ENCODE measurements at regions not wholly inside any gene's neighbourhood (a gene's known extent, or its start where the extent isn't known, plus 50 kb on each side); places are given as distances from the start of the nearest gene placed in this dataset.

GRCh38 chr2:62319070-62319469 lies 123.2 kb downstream of the B3GNT2 start:
- Histone ChIP-seq H3K36me3 (ENCODE audit: control insufficient read depth, insufficient read depth, low read length) (no peaks in the 10 kb centered on the region), H3K9ac (ENCODE audit: insufficient read depth, low read length) (no peak overlapping the region), H3K79me2 (ENCODE audit: control insufficient read depth, insufficient read depth, low read length) (no peaks in the 10 kb centered on the region), H4K20me1 (ENCODE audit: control insufficient read depth, extremely low read depth, insufficient read depth, low read length) (no peaks in the 10 kb centered on the region), H2AFZ (ENCODE audit: low read length) (no peak overlapping the region), H3K4me1 (ENCODE audit: control insufficient read depth, extremely low read depth, insufficient read depth, low read length) (no peaks in the 10 kb centered on the region), H3K4me2 (ENCODE audit: extremely low read depth, insufficient read depth, low read length) (no peak overlapping the region), H3K4me3 (replicated peaks in 1 of 4; ENCODE audit: control extremely low read depth in 1 of 4, insufficient read depth in 1 of 4, low read depth in 3 of 4, low read length in 4 of 4) (no peak overlapping the region), H3K9me3 (ENCODE audit: control insufficient read depth, insufficient read depth, low read depth, low read length) (no peaks in the 10 kb centered on the region), H3K27me3 (ENCODE audit: control insufficient read depth, insufficient read depth, low read length) (no peaks in the 10 kb centered on the region), H3K27ac (ENCODE audit: insufficient read depth, low read length) (no peak overlapping the region)
- DNase-seq (ENCODE audit: low read depth in 2 of 2), result no peak
- no peak for TF ChIP-seq EZH2 (IDR thresholded peaks at IDR 0.05; ENCODE audit: low read length, missing control alignments)
- TF ChIP-seq, protein P1, sequence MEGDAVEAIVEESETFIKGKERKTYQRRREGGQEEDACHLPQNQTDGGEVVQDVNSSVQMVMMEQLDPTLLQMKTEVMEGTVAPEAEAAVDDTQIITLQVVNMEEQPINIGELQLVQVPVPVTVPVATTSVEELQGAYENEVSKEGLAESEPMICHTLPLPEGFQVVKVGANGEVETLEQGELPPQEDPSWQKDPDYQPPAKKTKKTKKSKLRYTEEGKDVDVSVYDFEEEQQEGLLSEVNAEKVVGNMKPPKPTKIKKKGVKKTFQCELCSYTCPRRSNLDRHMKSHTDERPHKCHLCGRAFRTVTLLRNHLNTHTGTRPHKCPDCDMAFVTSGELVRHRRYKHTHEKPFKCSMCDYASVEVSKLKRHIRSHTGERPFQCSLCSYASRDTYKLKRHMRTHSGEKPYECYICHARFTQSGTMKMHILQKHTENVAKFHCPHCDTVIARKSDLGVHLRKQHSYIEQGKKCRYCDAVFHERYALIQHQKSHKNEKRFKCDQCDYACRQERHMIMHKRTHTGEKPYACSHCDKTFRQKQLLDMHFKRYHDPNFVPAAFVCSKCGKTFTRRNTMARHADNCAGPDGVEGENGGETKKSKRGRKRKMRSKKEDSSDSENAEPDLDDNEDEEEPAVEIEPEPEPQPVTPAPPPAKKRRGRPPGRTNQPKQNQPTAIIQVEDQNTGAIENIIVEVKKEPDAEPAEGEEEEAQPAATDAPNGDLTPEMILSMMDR (conservative IDR thresholded peaks at IDR 0.05 in 1 of 2, IDR thresholded peaks at IDR 0.05 in 1 of 2; ENCODE audit: low read depth in 1 of 2, low read length in 2 of 2), result no peak

DNA sequence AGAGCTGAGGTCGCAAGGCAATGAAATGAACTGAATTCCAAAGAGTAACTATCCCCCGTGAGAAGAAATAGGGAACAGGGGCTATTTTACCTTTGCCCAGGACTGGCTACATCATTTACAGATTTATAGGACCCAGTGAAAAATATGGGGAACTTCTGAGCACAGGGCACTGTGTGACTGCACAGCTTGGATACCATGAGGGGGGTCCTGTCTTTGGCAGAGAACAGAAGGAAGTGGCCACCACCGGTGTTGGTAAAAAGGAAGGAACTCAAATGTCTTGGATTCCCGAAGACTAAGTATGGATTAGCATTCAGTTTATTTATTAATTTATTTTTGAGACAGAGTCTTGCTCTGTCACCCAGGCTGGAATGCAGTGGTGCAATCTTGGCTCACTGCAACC lies 119.6 kb downstream of the B3GNT2 start:
- Histone ChIP-seq H3K9ac (ENCODE audit: insufficient read depth, low read length) (no peak overlapping the region), H3K4me3 (replicated peaks in 1 of 4; ENCODE audit: control extremely low read depth in 1 of 4, insufficient read depth in 1 of 4, low read depth in 3 of 4, low read length in 4 of 4) (no peak overlapping the region), H2AFZ (ENCODE audit: low read length) (no peak overlapping the region), H3K79me2 (ENCODE audit: control insufficient read depth, insufficient read depth, low read length) (no peaks in the 10 kb centered on the region), H3K27ac (ENCODE audit: insufficient read depth, low read length) (no peak overlapping the region), H3K4me2 (ENCODE audit: extremely low read depth, insufficient read depth, low read length) (no peak overlapping the region), H3K4me1 (ENCODE audit: control insufficient read depth, extremely low read depth, insufficient read depth, low read length) (no peaks in the 10 kb centered on the region), H3K27me3 (ENCODE audit: control insufficient read depth, insufficient read depth, low read length) (no peaks in the 10 kb centered on the region), H4K20me1 (ENCODE audit: control insufficient read depth, extremely low read depth, insufficient read depth, low read length) (no peaks in the 10 kb centered on the region), H3K9me3 (ENCODE audit: control insufficient read depth, insufficient read depth, low read depth, low read length) (no peaks in the 10 kb centered on the region), H3K36me3 (ENCODE audit: control insufficient read depth, insufficient read depth, low read length) (no peaks in the 10 kb centered on the region)
- TF ChIP-seq EZH2 (IDR thresholded peaks at IDR 0.05; ENCODE audit: low read length, missing control alignments), result no peak
- TF ChIP-seq, protein P1 (conservative IDR thresholded peaks at IDR 0.05 in 1 of 2, IDR thresholded peaks at IDR 0.05 in 1 of 2; ENCODE audit: low read depth in 1 of 2, low read length in 2 of 2), result no peak
- DNase-seq (ENCODE audit: low read depth in 2 of 2), result no peak

DNA sequence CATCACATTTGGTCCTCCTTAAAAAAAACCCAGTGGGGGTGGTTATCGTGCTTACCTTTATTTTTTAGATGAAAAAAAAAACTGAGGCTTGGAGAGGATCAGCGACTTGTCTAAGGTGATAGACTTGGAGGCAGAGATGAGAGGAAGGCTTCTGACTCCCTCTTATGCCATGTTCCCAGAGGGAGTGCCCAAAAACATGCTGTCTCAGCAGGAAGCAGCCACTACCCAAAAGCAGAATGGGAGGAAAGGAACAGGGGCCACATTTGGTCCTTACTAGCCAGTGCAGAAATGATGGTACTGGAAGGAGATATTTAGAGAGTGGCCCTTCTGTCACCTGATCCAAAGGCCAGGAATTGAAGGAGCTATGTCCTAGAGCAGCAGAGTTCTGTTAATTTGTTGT lies 118.4 kb downstream of the B3GNT2 start:
- Histone ChIP-seq H4K20me1 (ENCODE audit: control insufficient read depth, extremely low read depth, insufficient read depth, low read length) (no peaks in the 10 kb centered on the region), H3K27ac (ENCODE audit: insufficient read depth, low read length) (no peak overlapping the region), H3K9ac (ENCODE audit: insufficient read depth, low read length) (no peak overlapping the region), H3K27me3 (ENCODE audit: control insufficient read depth, insufficient read depth, low read length) (no peaks in the 10 kb centered on the region), H2AFZ (ENCODE audit: low read length) (no peak overlapping the region), H3K4me1 (ENCODE audit: control insufficient read depth, extremely low read depth, insufficient read depth, low read length) (no peaks in the 10 kb centered on the region), H3K4me2 (ENCODE audit: extremely low read depth, insufficient read depth, low read length) (no peak overlapping the region), H3K79me2 (ENCODE audit: control insufficient read depth, insufficient read depth, low read length) (no peaks in the 10 kb centered on the region), H3K9me3 (ENCODE audit: control insufficient read depth, insufficient read depth, low read depth, low read length) (no peaks in the 10 kb centered on the region), H3K36me3 (ENCODE audit: control insufficient read depth, insufficient read depth, low read length) (no peaks in the 10 kb centered on the region), H3K4me3 (replicated peaks in 1 of 4; ENCODE audit: control extremely low read depth in 1 of 4, insufficient read depth in 1 of 4, low read depth in 3 of 4, low read length in 4 of 4) (no peak overlapping the region)
- no peak for DNase-seq (ENCODE audit: low read depth in 2 of 2)
- TF ChIP-seq, protein P1 (conservative IDR thresholded peaks at IDR 0.05 in 1 of 2, IDR thresholded peaks at IDR 0.05 in 1 of 2; ENCODE audit: low read depth in 1 of 2, low read length in 2 of 2), result no peak
- TF ChIP-seq EZH2 (IDR thresholded peaks at IDR 0.05; ENCODE audit: low read length, missing control alignments), result no peak

Data from fibroblast of lung (primary cell).